Muscle layer of duodenum (tissue), 2 donors: ENCODE measurements at regions not wholly inside any gene's neighbourhood (a gene's known extent, or its start where the extent isn't known, plus 50 kb on each side); places are given as distances from the start of the nearest gene placed in this dataset.

Source experiments
- H3K27ac ChIP-seq: one replicate; pipeline ENCODE4 v1.7.0; 2013; ENCODE audit warnings: mild to moderate bottlenecking, low read length
- H3K27me3 ChIP-seq: one replicate; pipeline ENCODE4 v1.7.0; 2013; ENCODE audit warnings: low read depth, mild to moderate bottlenecking, control low read depth, low read length
- H3K36me3 ChIP-seq, 2 donors: one replicate each; pipeline ENCODE4 v1.7.0; 2013; ENCODE audit warnings: low read length in 2 of 2, control low read depth in 1 of 2, mild to moderate bottlenecking in 1 of 2; ENCODE audit not compliant: insufficient read depth in 2 of 2, control insufficient read depth in 1 of 2
- H3K4me1 ChIP-seq, 2 donors: one replicate each; pipeline ENCODE4 v1.7.0; 2013; ENCODE audit warnings: low read length in 2 of 2, mild to moderate bottlenecking in 2 of 2, control low read depth in 1 of 2, moderate library complexity in 1 of 2; ENCODE audit not compliant: insufficient read depth in 2 of 2, control insufficient read depth in 1 of 2
- H3K4me3 ChIP-seq, 2 donors: one replicate each; pipeline ENCODE4 v1.7.0; 2013; ENCODE audit warnings: low read length in 2 of 2, low read depth in 1 of 2, mild to moderate bottlenecking in 1 of 2
- H3K9me3 ChIP-seq, 2 donors: one replicate each; pipeline ENCODE4 v1.7.0; 2013; ENCODE audit warnings: low read length in 2 of 2, control low read depth in 1 of 2, mild to moderate bottlenecking in 1 of 2; ENCODE audit not compliant: control insufficient read depth in 1 of 2
- donor health status: healthy.

DNA sequence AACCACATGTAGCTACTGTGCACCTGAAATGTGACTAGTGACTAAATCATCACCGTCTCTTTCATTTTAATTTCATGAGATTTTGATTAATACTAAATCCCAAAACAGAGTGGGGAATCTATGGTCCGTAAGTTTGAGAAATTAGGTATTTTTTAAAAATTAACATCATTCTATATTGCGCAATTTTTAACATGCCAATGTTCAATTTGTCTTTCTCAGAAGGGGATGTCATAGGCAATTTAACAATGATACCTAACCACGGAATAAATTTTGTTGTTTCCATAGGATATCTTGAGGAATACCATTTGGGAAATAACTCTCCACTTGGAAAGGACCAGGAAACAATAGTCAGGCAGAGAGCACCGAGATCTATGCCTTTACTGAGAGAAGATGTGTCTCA is 267.7 kb downstream of the FAM76B start:
- Histone ChIP-seq H3K9me3 (no peaks in the 10 kb centered on the region), H3K4me3 (no peak overlapping the region), H3K27ac (no peak overlapping the region), H3K27me3 (no peaks in the 10 kb centered on the region), H3K4me1 (no peaks in the 10 kb centered on the region), H3K36me3 (no peaks in the 10 kb centered on the region)

- no peaks in the 10 kb centered on the region for H3K4me1 ChIP-seq
- no peaks in the 10 kb centered on the region for H3K27me3 ChIP-seq
- no peak overlapping the region for H3K27ac ChIP-seq
- H3K9me3 ChIP-seq = no peaks in the 10 kb centered on the region
- H3K4me3 ChIP-seq = no peak overlapping the region
- H3K36me3 ChIP-seq = no peaks in the 10 kb centered on the region
These were observed 268.4 kb downstream of the FAM76B start for GRCh38 chr11:95521133-95521542.

DNA sequence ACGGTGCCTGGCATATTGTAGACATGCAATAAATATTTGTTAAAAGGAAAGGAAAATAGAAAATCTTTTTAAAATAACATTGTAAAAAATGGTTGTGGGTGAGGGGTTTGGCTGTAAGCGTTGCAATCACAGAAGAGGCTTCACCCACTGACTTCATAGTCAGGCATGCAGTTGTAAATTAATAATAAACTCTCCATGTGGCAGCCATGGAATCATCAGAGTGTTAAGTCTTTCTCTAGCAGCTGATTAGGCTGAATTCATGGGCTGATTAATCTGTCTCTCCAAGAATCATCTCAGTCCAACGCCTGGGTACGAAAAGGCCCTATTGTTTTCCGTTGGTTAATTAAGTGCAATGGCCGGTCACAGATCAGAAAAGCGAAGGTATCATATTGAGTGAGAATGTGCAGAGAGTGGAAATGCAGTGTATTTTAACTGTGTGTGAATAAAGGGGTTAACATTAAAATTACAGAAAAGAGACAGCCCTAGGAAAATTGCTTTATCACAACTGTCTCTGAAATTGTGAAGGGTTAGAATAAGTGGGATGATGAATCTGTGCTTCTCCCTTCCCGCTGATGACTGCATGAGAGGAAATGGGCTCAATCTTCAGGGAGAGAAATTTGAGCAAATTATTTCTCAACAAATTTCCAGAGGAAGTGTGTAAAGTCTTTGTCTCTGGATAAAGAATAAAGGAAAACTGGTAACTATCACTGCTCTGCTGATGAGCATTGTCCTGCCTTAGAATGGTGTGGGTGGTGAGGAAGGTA is 269.0 kb downstream of the FAM76B start:
- H3K4me1 ChIP-seq = no peaks in the 10 kb centered on the region
- H3K4me3 ChIP-seq = no peak overlapping the region
- no peak overlapping the region for H3K27ac ChIP-seq
- no peaks in the 10 kb centered on the region for H3K36me3 ChIP-seq
- no peaks in the 10 kb centered on the region for H3K27me3 ChIP-seq
- no peaks in the 10 kb centered on the region for H3K9me3 ChIP-seq

GRCh38 chr11:95519912-95520311 is 269.7 kb downstream of the FAM76B start:
- H3K9me3 ChIP-seq = no peaks in the 10 kb centered on the region
- no peak overlapping the region for H3K4me3 ChIP-seq
- H3K27me3 ChIP-seq = no peaks in the 10 kb centered on the region
- H3K4me1 ChIP-seq = no peaks in the 10 kb centered on the region
- no peak overlapping the region for H3K27ac ChIP-seq
- no peaks in the 10 kb centered on the region for H3K36me3 ChIP-seq

DNA sequence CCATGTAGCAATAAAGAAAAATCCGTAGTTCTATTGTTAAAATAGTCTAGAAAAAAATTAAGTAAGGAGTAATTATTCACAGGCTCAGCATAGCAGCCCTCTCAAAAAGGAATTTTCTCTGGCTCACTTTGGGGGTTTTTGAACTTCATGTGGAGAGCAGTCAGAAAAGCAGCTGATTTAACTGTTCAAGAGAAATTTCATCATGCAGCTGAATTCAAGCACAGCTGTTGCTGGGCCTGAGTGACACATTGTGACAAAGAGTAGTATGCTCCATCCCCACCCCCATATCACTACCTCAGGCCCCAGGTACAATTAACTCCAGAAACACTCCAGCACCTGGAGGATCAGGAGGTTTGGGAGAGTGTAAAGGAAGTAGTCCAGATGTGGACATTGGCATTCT is 272.1 kb downstream of the FAM76B start:
- peaks cover 0 to 1% of the 10 kb centered on the region in 2 donors for H3K36me3 ChIP-seq
- H3K27me3 ChIP-seq = no peaks in the 10 kb centered on the region
- H3K9me3 ChIP-seq = no peaks in the 10 kb centered on the region
- no peaks in the 10 kb centered on the region for H3K4me1 ChIP-seq
- no peak overlapping the region for H3K27ac ChIP-seq
- H3K4me3 ChIP-seq = no peak overlapping the region

DNA sequence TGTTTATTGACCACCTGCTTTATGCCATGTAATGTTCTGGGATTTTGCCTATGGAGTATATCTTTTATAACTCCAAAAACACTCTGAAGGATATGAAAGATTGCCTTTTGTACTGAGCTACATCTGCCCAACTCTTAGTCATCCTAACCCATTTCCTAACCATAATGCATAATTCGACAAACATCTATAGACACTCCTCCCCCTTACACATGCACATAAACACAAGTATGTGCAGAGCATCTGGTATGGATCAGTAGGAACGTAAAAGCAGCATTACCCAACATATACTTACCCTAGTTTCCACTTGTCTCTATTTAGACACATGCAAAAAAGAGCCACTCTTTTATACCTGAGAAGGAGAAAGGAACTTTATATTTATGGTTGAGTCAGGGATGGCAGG is 272.8 kb downstream of the FAM76B start:
- no peaks in the 10 kb centered on the region for H3K4me1 ChIP-seq
- H3K4me3 ChIP-seq = no peak overlapping the region
- peaks cover 0 to 3% of the 10 kb centered on the region in 2 donors for H3K36me3 ChIP-seq
- H3K27me3 ChIP-seq = no peaks in the 10 kb centered on the region
- no peak overlapping the region for H3K27ac ChIP-seq
- no peaks in the 10 kb centered on the region for H3K9me3 ChIP-seq

GRCh38 chr11:95516175-95516574 is 273.4 kb downstream of the FAM76B start:
- no peak overlapping the region for H3K27ac ChIP-seq
- H3K9me3 ChIP-seq = no peaks in the 10 kb centered on the region
- H3K4me1 ChIP-seq = no peaks in the 10 kb centered on the region
- H3K27me3 ChIP-seq = no peaks in the 10 kb centered on the region
- H3K36me3 ChIP-seq = peaks cover 0 to 3% of the 10 kb centered on the region in 2 donors
- H3K4me3 ChIP-seq = no peak overlapping the region

- no peaks in the 10 kb centered on the region for H3K27me3 ChIP-seq
- H3K4me3 ChIP-seq = no peak overlapping the region
- H3K4me1 ChIP-seq = no peaks in the 10 kb centered on the region
- peaks cover 0 to 3% of the 10 kb centered on the region in 2 donors for H3K36me3 ChIP-seq
- H3K27ac ChIP-seq = no peak overlapping the region
- no peaks in the 10 kb centered on the region for H3K9me3 ChIP-seq
These were observed 274.2 kb downstream of the FAM76B start for GRCh38 chr11:95515371-95515770.

DNA sequence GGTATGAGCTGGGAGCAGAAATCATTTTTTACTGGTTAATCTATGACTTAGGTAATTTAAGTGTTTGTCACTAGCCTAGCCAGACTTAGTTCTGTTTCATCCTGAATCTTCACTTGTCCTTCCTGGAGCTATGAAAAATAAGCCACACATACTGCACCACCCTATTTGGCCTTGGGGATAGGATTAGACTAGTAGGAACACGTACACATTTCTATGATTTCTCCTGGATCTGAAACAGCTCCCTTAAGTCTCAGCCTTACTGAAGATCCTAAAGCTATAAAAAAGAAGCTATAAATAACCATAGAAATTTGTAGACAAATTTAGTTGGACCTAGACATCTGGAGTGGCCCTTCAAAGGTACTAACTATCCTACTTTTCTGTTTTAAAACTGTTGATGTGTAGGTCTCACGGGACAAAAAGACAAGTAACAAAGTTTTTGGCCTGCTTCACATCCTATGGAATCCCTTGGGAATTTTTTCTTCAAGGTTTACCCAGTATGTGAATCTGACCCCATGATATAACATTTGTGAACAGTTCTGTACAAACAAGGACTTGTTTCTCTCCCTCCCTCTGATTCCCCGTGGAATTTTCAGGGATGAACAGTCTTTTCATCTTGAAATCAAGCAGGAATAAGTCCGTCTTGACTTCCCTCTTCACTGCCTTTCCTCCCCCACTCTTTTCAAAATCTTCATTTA is 275.0 kb downstream of the FAM76B start:
- Histone ChIP-seq H3K27me3 (no peaks in the 10 kb centered on the region), H3K4me1 (no peaks in the 10 kb centered on the region), H3K4me3 (no peak overlapping the region), H3K9me3 (no peaks in the 10 kb centered on the region), H3K36me3 (peaks cover 0 to 3% of the 10 kb centered on the region in 2 donors), H3K27ac (no peak overlapping the region)

- H3K9me3 ChIP-seq = no peaks in the 10 kb centered on the region
- peak overlapping the region; percentile 50 for H3K27ac ChIP-seq
- peaks cover 0 to 3% of the 10 kb centered on the region in 2 donors for H3K36me3 ChIP-seq
- no peak overlapping the region for H3K4me3 ChIP-seq
- H3K27me3 ChIP-seq = no peaks in the 10 kb centered on the region
- H3K4me1 ChIP-seq = no peaks in the 10 kb centered on the region
These were observed 276.9 kb downstream of the FAM76B start for GRCh38 chr11:95512682-95513081.

DNA sequence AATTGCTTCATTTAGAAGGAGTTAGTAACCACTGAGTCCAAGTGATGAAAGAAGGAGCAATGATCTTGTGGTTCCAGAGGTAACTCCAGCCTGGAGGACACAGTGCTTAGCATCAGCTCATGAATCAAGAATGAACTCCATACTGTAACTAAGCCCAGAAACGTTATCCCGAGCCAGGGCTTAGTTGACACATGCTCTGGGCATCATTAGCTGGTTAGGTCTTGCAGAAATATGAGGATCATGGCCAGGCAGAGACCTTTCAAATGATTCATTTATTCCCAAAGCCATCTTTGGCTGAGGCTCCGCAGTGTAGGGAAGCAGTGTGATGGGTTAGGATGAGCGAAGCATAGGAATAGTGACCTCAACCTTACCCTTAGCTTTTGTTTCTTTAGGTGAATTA is 277.4 kb downstream of the FAM76B start:
- peak overlapping the region; percentile 50 for H3K27ac ChIP-seq
- H3K9me3 ChIP-seq = no peaks in the 10 kb centered on the region
- no peaks in the 10 kb centered on the region for H3K27me3 ChIP-seq
- no peak overlapping the region for H3K4me3 ChIP-seq
- no peaks in the 10 kb centered on the region for H3K4me1 ChIP-seq
- peaks cover 0 to 3% of the 10 kb centered on the region in 2 donors for H3K36me3 ChIP-seq
